ENCODE measurements at regions not wholly inside any gene's neighbourhood (a gene's known extent, or its start where the extent isn't known, plus 50 kb on each side); places are given as distances from the start of the nearest gene placed in this dataset.
A peak's percentile ranks its signal among the peaks of the same experiment; 100 is the strongest.

DNA sequence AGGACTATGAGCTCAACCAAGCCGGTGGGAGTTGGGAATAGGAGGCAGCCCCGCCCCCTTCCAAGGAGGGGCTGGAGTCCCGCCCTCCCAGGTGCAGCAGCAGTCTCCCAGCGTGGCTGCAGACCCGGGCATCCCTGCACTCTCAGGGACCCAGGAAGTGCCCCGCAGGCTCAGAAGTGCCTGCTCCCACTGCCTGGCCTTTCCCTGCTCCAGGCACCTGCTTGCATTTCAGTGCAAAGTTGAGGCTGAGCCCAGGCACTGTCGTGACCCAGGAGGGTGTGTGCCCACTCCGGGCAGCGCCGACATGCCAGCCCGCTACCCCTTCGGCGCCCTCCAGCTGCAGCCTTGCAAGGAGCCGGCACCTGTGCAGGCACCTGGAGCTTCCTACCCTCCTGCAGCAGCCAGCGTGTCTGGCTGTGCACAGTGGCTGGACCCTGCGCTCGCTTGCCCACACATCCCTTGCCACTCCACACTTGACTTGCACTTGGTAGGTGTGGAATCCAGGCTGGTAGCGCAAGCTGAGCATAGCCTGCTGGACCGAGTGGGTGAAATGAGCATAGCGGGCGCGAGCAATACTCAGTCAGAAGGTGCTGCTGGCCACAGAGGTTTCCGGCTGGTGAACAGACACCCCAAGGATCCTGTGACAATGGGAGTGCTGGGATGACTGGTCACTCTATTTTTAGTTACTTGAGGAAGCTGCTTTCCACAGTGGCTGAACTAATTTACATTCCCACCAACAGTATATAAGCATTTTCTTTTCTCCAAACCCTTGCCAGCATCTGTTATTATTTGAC lies 236.3 kb downstream of the PCDH10 start:
- H3K9me3 Mint-ChIP-seq (ENCODE audit: low read depth): no peaks in the 10 kb centered on the region
- H3K27me3 Mint-ChIP-seq (ENCODE audit: low read depth): no peaks in the 10 kb centered on the region
- peaks cover 3% of the 10 kb centered on the region for H3K4me1 Mint-ChIP-seq (ENCODE audit: low read depth)
- no peaks in the 10 kb centered on the region for H3K36me3 Mint-ChIP-seq (ENCODE audit: low read depth)
- TF ChIP-seq, protein P1, sequence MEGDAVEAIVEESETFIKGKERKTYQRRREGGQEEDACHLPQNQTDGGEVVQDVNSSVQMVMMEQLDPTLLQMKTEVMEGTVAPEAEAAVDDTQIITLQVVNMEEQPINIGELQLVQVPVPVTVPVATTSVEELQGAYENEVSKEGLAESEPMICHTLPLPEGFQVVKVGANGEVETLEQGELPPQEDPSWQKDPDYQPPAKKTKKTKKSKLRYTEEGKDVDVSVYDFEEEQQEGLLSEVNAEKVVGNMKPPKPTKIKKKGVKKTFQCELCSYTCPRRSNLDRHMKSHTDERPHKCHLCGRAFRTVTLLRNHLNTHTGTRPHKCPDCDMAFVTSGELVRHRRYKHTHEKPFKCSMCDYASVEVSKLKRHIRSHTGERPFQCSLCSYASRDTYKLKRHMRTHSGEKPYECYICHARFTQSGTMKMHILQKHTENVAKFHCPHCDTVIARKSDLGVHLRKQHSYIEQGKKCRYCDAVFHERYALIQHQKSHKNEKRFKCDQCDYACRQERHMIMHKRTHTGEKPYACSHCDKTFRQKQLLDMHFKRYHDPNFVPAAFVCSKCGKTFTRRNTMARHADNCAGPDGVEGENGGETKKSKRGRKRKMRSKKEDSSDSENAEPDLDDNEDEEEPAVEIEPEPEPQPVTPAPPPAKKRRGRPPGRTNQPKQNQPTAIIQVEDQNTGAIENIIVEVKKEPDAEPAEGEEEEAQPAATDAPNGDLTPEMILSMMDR (IDR thresholded peaks at IDR 0.05): no peak
- H3K27ac Mint-ChIP-seq (ENCODE audit: unreplicated experiment): no peak overlapping the region
- no peak overlapping the region for H3K4me3 Mint-ChIP-seq (ENCODE audit: unreplicated experiment)
- DNase-seq (ENCODE audit: low spot score): peak; percentile 70

DNA sequence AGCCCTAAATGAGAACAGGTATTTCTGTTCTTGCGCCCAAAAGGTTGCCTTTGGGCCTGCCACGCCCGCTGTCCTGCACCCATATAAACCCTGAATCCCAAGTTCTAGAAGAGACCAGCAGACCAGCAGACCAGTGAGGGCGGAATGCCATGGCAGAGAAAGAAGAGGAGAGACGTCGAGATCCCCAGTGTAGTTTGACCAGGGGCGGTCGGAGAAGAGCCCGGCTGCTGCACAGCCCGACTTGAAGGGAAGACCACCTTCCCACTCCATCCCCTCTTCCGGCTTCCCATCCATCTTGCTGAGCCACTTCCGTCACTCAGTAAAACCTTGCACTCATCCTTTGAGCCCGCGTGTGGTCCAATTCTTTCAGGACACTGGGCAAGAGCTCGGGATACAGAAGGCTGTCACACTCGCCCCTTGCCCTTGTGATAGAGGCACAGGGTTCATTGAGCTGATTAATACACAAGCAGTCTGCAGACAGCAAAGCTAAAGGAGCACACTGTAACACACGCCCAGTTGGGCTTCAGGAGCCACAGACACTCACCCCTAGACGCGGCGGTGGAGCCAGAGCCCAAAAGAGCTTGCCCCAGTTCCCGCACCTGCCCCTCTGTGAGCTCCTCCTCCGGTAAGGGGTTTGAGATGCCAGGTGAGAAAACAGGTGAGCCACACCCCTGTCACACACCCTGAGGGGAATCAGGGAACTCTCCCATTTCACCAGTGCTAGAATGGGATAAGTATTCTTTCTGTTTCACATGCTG lies 230.8 kb downstream of the PCDH10 start:
- no peak overlapping the region for H3K27ac Mint-ChIP-seq (ENCODE audit: unreplicated experiment)
- no peak overlapping the region for H3K4me3 Mint-ChIP-seq (ENCODE audit: unreplicated experiment)
- peak; percentile 60 for DNase-seq (ENCODE audit: low spot score)
- peaks cover 1% of the 10 kb centered on the region for H3K27me3 Mint-ChIP-seq (ENCODE audit: low read depth)
- peaks cover 2% of the 10 kb centered on the region for H3K9me3 Mint-ChIP-seq (ENCODE audit: low read depth)
- H3K4me1 Mint-ChIP-seq (ENCODE audit: low read depth): no peaks in the 10 kb centered on the region
- no peaks in the 10 kb centered on the region for H3K36me3 Mint-ChIP-seq (ENCODE audit: low read depth)
- TF ChIP-seq, protein P1 (IDR thresholded peaks at IDR 0.05): no peak

DNA sequence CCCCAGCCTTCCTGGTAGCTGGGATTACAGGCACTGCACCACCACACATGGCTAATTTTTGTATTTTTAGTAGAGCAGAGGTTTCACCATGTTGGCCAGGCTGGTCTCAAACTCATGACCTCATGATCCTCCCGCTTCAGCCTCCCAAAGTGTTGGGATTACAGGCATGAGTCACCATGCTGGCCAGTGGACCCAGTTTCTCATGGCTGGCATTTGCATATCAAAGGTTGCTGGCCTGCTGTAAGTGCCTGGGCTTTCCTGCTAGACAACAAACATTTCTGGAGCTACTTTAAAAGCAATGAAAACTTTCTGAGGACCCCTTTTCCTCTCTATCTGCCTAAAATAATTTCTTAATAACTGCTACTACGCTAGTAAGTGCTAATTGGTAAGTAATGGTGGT lies 228.2 kb downstream of the PCDH10 start:
- Mint-ChIP-seq H3K36me3 (ENCODE audit: low read depth) (no peaks in the 10 kb centered on the region), H3K4me3 (ENCODE audit: unreplicated experiment) (no peak overlapping the region), H3K9me3 (ENCODE audit: low read depth) (peaks cover 2% of the 10 kb centered on the region), H3K27ac (ENCODE audit: unreplicated experiment) (no peak overlapping the region), H3K27me3 (ENCODE audit: low read depth) (peaks cover 1% of the 10 kb centered on the region), H3K4me1 (ENCODE audit: low read depth) (no peaks in the 10 kb centered on the region)
- TF ChIP-seq, protein P1 (IDR thresholded peaks at IDR 0.05): no peak
- no peak for DNase-seq (ENCODE audit: low spot score)

DNA sequence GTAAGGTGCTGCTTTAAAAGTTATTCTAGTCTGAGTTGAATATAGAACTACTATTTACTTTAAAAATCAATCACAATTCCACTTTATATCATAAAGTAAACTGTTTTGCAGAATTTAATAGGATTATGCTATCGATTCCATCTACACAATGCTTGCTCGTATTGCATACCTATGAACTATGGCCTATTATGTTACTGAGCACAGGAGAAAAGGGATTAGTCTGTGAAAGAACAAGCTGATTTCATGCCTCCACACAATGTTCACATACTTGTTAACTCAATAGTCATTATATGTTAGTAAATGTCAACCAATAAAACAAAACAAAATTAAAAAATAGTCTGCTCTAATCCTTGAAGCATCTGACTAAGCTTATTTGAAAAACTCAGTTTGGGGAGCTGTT lies 223.6 kb downstream of the PCDH10 start:
- TF ChIP-seq, protein P1 (IDR thresholded peaks at IDR 0.05): no peak
- no peak overlapping the region for H3K27ac Mint-ChIP-seq (ENCODE audit: unreplicated experiment)
- H3K4me1 Mint-ChIP-seq (ENCODE audit: low read depth): no peaks in the 10 kb centered on the region
- H3K27me3 Mint-ChIP-seq (ENCODE audit: low read depth): no peaks in the 10 kb centered on the region
- H3K9me3 Mint-ChIP-seq (ENCODE audit: low read depth): peaks cover 2% of the 10 kb centered on the region
- H3K4me3 Mint-ChIP-seq (ENCODE audit: unreplicated experiment): no peak overlapping the region
- no peaks in the 10 kb centered on the region for H3K36me3 Mint-ChIP-seq (ENCODE audit: low read depth)
- DNase-seq (ENCODE audit: low spot score): no peak

DNA sequence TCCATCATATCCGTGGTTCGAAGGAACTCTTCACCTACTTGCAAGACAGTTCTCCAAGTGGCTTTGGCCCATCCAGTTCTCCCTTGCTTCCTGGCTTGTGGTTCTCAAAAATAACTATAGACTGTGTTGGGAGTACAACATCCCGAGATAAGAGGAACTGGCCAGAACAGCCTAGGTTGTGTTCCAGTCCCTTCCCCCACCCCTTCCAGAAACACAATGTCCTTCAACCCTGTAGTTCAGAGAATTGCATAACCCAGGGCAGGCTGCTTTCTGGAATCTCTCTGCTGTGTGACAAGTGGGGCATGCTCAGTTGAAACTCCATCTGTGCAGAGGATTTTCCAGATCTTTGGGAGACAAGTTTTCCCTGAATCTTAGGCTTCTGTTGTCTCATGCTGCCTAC lies 206.5 kb downstream of the PCDH10 start:
- Mint-ChIP-seq H3K27ac (ENCODE audit: unreplicated experiment) (no peak overlapping the region), H3K4me1 (ENCODE audit: low read depth) (no peaks in the 10 kb centered on the region), H3K27me3 (ENCODE audit: low read depth) (peaks cover 3% of the 10 kb centered on the region), H3K36me3 (ENCODE audit: low read depth) (peaks cover 2% of the 10 kb centered on the region), H3K9me3 (ENCODE audit: low read depth) (peaks cover 5% of the 10 kb centered on the region), H3K4me3 (ENCODE audit: unreplicated experiment) (no peak overlapping the region)
- TF ChIP-seq, protein P1 (IDR thresholded peaks at IDR 0.05): no peak
- DNase-seq (ENCODE audit: low spot score): no peak
